Panc1 (cell line): ENCODE measurements at regions not wholly inside any gene's neighbourhood (a gene's known extent, or its start where the extent isn't known, plus 50 kb on each side); places are given as distances from the start of the nearest gene placed in this dataset.

ENCODE experiments used
- ATAC-seq: fragments of 200-7000 bp; cut with Tn5 transposase; 2 replicates; pipeline ENCODE4 v1.9.1; 2020; ENCODE audit warnings: mild to moderate bottlenecking, moderate library complexity
- BruUV-seq: library from RNA; stranded (reverse); fragments of 400-500 nt; replicated peaks from 2 replicates; lab custom pipeline; 2021; lab: Mats Ljungman, UMichigan
- CTCF ChIA-PET: fragments of 300-600 bp; sonication (Branson Sonifier 250); formaldehyde crosslinking; loops from one replicate; lab custom pipeline; 2022; ENCODE audit warnings: antibody characterized with exemption; lab: Charles Lee
- POLR2A ChIA-PET: fragments of 300-600 bp; sonication (Branson Sonifier 250); formaldehyde crosslinking; loops from one replicate; lab custom pipeline; 2022; ENCODE audit warnings: antibody characterized with exemption; lab: Charles Lee
- DNase-seq: peaks from one replicate; pipeline ENCODE4 v3.0.0-alpha.2; 2010; ENCODE audit warnings: low read depth, low spot score
- H3K27ac ChIP-seq: 2 replicates; pipeline ENCODE4 v1.5.1; 2011; ENCODE audit warnings: mild to moderate bottlenecking, low read length, inconsistent platforms
- H3K27me3 ChIP-seq: fragments of 200-500 bp; sonication (Bioruptor generic); 2 replicates; pipeline ENCODE4 v1.6.0; 2014; ENCODE audit warnings: low read length, inconsistent platforms; ENCODE audit not compliant: control insufficient read depth, insufficient read depth
- H3K36me3 ChIP-seq: fragments of 200-500 bp; sonication (Bioruptor generic); 2 replicates; pipeline ENCODE4 v1.5.1; 2014; ENCODE audit warnings: inconsistent platforms, mild to moderate bottlenecking, low read length, moderate library complexity; ENCODE audit not compliant: control insufficient read depth, insufficient read depth
- H3K4me1 ChIP-seq: 2 replicates; pipeline ENCODE4 v1.5.1; 2011; ENCODE audit warnings: inconsistent platforms, mild to moderate bottlenecking, low read length, moderate library complexity; ENCODE audit not compliant: control insufficient read depth, insufficient read depth
- H3K4me3 ChIP-seq, 2 experiments: 2 replicates each; pipeline ENCODE4 v1.5.1; 2011 to 2012; ENCODE audit warnings: low read depth in 2 of 2, low read length in 2 of 2, mild to moderate bottlenecking in 2 of 2, inconsistent platforms in 1 of 2, moderate library complexity in 1 of 2
- H3K9me3 ChIP-seq: fragments of 200-500 bp; sonication (Bioruptor generic); 2 replicates; pipeline ENCODE4 v1.5.1; 2014; ENCODE audit warnings: low read depth, mild to moderate bottlenecking, inconsistent platforms, low read length, moderate library complexity; ENCODE audit not compliant: control insufficient read depth, insufficient read depth
- POLR2AphosphoS5 ChIP-seq: IDR thresholded peaks from 2 replicates; pipeline ENCODE4 v1.6.1; 2012; ENCODE audit warnings: mild to moderate bottlenecking, low read depth, low read length, moderate library complexity
- SIN3A ChIP-seq: IDR thresholded peaks from 2 replicates; pipeline ENCODE4 v1.6.1; 2012; ENCODE audit warnings: low read depth, mild to moderate bottlenecking, low read length, moderate library complexity, borderline replicate concordance; ENCODE audit not compliant: insufficient read depth
- TCF7L2 ChIP-seq: IDR thresholded peaks from 2 replicates; pipeline ENCODE4 v1.6.1; 2011; ENCODE audit warnings: mild to moderate bottlenecking, low read depth, low read length, inconsistent platforms
- in situ Hi-C: cut with HindIII; loops from 2 replicates; pipeline ENCODE4 v1.10.0; 2016; ENCODE audit warnings: low sequenced_read_pairs, low pct_unique_long_range_greater_than_20kb
- intact Hi-C: fragments of 100-400 bp; cut with micrococcal nuclease; formaldehyde crosslinking; loops from one replicate; pipeline ENCODE4 v1.10.0; 2022; ENCODE audit not compliant: unreplicated experiment
- TF ChIP-seq, protein P1 (sequence below), 2 experiments: IDR thresholded peaks; 2 replicates each; pipeline ENCODE4 v1.6.1; 2011 to 2012; ENCODE audit warnings: low read depth in 2 of 2, control low read depth in 1 of 2, low read length in 1 of 2, mild to moderate bottlenecking in 1 of 2, moderate library complexity in 1 of 2; ENCODE audit not compliant: insufficient read depth in 1 of 2
- TF ChIP-seq, protein P2 (sequence below): fragments of 450-650 bp; IDR thresholded peaks from 2 replicates; pipeline ENCODE4 v1.5.1; 2017; ENCODE audit warnings: mild to moderate bottlenecking

DNA sequence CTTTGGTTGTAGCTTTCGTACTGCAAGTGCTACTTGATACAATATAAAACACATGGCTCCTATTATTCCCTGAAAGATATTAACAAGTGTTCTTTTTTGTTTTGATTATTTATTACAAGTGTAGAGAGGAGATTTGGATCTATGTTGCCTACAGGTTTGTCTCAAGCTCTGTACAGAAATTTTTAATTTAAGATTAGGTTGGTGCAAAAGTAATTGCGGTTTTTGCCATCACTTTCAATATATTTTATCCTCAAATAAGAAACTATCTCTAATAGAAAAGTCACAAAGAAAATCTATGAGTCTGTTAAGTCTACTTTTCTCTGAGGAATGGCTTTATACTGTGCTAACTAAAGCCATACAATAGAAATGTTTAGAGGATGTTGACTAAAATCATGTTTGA, 1086.1 kb downstream of the GRM8 start:
- no peaks in the 10 kb centered on the region for H3K27me3 ChIP-seq
- CTCF ChIA-PET: no interaction called here
- ATAC-seq (no peak), DNase-seq (no peak)
- no peaks in the 10 kb centered on the region for H3K36me3 ChIP-seq
- TF ChIP-seq TCF7L2: no peak
- BruUV-seq: no TSS peak
- in situ Hi-C loops (no loop called here), intact Hi-C loops (no loop called here)
- no peak overlapping the region for H3K4me3 ChIP-seq
- no peaks in the 10 kb centered on the region for H3K9me3 ChIP-seq
- H3K4me1 ChIP-seq: no peaks in the 10 kb centered on the region
- H3K27ac ChIP-seq: no peak overlapping the region
- POLR2A ChIA-PET: no interaction called here

DNA sequence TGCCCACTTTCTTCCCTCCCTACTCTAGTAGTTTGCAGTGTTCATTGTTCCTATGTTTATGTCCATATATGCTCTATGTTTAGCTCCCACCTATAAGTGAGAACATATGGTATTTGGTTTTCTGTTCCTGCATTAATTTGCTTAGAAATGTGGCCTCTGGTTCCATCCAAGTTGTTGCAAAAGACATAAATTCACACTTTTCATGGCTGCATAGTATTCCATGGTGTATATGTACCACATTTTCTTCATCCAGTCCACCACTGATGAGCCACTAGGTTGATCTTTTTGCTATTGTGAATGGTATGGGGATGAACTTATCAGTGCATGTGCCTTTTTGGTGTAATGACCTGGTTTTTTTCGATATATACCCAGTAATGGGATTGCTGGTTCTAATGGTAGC, 1089.1 kb downstream of the GRM8 start:
- ATAC-seq (no peak), DNase-seq (no peak)
- no peaks in the 10 kb centered on the region for H3K27me3 ChIP-seq
- H3K36me3 ChIP-seq: no peaks in the 10 kb centered on the region
- in situ Hi-C loops: no loop called here
- H3K27ac ChIP-seq: no peak overlapping the region
- ChIA-PET POLR2A (no interaction called here), CTCF (no interaction called here)
- TF ChIP-seq, protein P1, sequence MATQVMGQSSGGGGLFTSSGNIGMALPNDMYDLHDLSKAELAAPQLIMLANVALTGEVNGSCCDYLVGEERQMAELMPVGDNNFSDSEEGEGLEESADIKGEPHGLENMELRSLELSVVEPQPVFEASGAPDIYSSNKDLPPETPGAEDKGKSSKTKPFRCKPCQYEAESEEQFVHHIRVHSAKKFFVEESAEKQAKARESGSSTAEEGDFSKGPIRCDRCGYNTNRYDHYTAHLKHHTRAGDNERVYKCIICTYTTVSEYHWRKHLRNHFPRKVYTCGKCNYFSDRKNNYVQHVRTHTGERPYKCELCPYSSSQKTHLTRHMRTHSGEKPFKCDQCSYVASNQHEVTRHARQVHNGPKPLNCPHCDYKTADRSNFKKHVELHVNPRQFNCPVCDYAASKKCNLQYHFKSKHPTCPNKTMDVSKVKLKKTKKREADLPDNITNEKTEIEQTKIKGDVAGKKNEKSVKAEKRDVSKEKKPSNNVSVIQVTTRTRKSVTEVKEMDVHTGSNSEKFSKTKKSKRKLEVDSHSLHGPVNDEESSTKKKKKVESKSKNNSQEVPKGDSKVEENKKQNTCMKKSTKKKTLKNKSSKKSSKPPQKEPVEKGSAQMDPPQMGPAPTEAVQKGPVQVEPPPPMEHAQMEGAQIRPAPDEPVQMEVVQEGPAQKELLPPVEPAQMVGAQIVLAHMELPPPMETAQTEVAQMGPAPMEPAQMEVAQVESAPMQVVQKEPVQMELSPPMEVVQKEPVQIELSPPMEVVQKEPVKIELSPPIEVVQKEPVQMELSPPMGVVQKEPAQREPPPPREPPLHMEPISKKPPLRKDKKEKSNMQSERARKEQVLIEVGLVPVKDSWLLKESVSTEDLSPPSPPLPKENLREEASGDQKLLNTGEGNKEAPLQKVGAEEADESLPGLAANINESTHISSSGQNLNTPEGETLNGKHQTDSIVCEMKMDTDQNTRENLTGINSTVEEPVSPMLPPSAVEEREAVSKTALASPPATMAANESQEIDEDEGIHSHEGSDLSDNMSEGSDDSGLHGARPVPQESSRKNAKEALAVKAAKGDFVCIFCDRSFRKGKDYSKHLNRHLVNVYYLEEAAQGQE (IDR thresholded peaks at IDR 0.05; ENCODE audit: insufficient read depth in 1 of 2, low read depth in 2 of 2, low read length in 1 of 2): no peak
- TF ChIP-seq, protein P2, sequence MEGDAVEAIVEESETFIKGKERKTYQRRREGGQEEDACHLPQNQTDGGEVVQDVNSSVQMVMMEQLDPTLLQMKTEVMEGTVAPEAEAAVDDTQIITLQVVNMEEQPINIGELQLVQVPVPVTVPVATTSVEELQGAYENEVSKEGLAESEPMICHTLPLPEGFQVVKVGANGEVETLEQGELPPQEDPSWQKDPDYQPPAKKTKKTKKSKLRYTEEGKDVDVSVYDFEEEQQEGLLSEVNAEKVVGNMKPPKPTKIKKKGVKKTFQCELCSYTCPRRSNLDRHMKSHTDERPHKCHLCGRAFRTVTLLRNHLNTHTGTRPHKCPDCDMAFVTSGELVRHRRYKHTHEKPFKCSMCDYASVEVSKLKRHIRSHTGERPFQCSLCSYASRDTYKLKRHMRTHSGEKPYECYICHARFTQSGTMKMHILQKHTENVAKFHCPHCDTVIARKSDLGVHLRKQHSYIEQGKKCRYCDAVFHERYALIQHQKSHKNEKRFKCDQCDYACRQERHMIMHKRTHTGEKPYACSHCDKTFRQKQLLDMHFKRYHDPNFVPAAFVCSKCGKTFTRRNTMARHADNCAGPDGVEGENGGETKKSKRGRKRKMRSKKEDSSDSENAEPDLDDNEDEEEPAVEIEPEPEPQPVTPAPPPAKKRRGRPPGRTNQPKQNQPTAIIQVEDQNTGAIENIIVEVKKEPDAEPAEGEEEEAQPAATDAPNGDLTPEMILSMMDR: no peak
- TF ChIP-seq POLR2AphosphoS5 (no peak), SIN3A (no peak), TCF7L2 (no peak)
- no peak overlapping the region for H3K4me3 ChIP-seq
- H3K4me1 ChIP-seq: no peaks in the 10 kb centered on the region
- no peaks in the 10 kb centered on the region for H3K9me3 ChIP-seq
- BruUV-seq: no TSS peak
- intact Hi-C loops: no loop called here

DNA sequence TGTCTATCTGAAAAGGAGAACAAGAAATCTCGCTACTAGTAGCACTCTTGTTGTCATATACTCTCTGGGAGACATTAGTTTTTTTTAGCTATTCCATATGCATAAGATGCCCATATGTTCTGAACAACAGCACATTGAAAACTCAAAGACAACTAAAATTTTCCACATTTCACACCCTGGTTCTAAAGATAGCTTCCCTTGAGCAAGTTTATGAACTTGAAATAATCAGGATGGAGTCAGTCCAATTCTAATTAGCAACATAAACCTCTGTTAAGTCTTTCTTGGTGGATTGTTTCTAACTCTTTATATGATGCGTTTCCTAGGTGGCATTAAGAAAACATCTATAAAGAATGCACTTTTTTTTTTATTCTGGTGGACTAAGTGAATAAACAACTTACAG, 1095.3 kb downstream of the GRM8 start:
- no peak overlapping the region for H3K4me3 ChIP-seq
- 0 out of 2 replicates have a peak, but pooled peaks cover 3% of the 10 kb centered on the region for H3K9me3 ChIP-seq
- intact Hi-C loops: loop anchor here (10.0 kb wide), 1 partner anchor 1177 kb away; no protein-coding TSS in a partner anchor
- DNase-seq (no peak), ATAC-seq (no peak)
- ChIA-PET CTCF (no interaction called here), POLR2A (no interaction called here)
- no peak for TF ChIP-seq POLR2AphosphoS5
- TF ChIP-seq, protein P2: no peak
- TF ChIP-seq TCF7L2: no peak
- TF ChIP-seq SIN3A: no peak
- TF ChIP-seq, protein P1 (IDR thresholded peaks at IDR 0.05; ENCODE audit: insufficient read depth in 1 of 2, low read depth in 2 of 2, low read length in 1 of 2): no peak
- no peaks in the 10 kb centered on the region for H3K4me1 ChIP-seq
- no peaks in the 10 kb centered on the region for H3K27me3 ChIP-seq
- H3K27ac ChIP-seq: no peak overlapping the region
- BruUV-seq: no TSS peak
- in situ Hi-C loops: no loop called here
- H3K36me3 ChIP-seq: no peaks in the 10 kb centered on the region
